HG02759 (cell line): ENCODE measurements at regions not wholly inside any gene's neighbourhood (a gene's known extent, or its start where the extent isn't known, plus 50 kb on each side); places are given as distances from the start of the nearest gene placed in this dataset.

Source experiments
- ATAC-seq: cut with Tn5 transposase; IDR thresholded peaks from one replicate; pipeline ENCODE4 v1.9.1; 2021; ENCODE audit warnings: mild to moderate bottlenecking, moderate library complexity; ENCODE audit not compliant: unreplicated experiment

DNA sequence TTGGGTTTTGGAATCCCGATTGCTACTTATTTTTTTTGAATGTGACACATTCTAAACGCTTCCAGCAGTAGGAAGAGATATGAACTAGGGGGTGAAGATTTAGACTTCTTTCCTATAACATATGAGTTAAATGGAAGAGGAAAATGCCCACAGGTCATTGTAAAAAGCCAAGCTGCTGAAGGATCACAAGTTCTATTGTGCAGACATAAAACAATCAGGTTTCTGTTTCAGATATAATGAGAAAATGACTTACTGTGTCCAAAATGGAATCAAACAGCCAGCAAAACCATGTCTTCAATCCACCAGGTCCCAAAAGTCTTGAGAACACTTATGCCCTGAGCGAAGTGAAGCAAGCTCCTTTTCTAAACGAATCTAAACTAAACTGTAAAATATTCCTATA, 157.0 kb upstream of the SOX9 start:
- ATAC-seq = no peak

DNA sequence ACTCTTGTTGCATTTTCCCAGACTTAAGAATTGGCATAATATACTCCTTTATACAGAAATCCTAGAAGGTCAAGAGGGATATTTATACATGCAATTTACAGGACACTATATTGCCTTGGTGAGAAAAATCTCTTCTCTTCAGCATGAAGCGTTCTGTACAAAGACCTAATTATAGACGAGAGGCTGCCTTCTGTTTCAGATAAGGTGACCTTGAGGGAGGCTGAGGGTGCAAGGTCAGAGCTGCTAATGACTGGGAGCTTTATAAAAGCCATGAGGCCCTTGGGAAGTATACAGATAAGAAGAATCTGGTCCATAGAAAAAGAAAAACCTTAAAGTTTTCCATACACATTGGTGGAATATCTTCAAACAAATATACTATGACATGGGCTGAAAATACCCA, 156.3 kb upstream of the SOX9 start:
- ATAC-seq = no peak

DNA sequence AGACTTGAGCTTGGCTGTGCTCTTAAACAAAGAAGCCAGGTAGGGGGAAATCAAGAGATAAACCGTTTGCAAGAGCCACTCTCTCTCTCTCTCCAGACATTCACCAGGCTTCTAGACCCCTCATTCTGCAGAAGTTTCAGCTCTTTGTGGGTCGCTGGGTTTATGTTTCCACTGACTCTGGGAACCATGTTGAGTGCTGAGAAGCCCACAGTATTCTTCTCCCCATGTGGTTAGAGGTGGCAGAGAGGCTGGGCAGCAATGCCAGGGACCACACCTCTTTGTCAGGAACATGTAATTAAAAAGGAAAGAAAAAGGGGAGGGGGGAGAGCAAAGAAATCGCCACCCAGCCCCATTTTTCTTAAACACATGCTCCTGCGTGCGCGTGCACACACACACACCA, 154.8 kb upstream of the SOX9 start:
- no peak for ATAC-seq

DNA sequence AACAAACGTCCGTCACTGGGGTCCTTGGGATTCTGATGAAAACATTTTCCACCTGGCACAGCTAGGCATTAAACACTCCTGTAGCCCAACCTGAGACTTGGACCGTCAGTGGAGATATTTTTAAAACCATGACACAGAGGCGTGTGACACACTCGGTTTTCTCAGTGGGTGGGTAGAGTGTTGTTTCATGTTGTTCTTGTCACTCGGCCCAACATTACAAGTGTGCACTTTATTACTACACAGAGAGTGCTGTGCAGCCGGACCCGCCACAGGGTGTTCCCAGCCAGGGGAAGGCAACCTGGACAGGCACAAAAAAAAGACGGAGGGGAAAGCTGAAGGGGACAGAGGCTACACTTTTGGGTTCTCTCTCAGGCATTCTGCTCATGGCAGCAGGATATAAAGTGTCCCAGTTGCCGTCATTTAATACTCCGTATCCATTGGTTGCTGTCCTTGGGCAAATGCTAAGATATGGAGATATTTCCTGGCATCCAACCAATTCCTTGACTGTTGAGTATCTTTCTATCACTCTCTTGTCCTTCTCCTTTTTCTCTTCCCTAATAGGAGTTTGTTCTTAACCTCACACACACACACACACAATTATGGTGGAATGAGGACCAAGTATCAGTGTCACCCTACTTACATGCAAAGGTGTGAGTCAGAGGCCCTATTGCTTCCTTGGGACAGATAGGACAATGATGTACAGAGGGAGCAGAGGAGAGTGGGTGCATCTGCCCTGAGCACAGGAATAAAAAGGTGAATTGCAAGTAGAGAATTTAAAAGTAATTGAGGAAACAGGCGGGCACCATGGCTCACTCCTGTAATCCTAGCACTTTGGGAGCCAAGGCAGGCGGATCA, 154.1 kb upstream of the SOX9 start:
- ATAC-seq = no peak

DNA sequence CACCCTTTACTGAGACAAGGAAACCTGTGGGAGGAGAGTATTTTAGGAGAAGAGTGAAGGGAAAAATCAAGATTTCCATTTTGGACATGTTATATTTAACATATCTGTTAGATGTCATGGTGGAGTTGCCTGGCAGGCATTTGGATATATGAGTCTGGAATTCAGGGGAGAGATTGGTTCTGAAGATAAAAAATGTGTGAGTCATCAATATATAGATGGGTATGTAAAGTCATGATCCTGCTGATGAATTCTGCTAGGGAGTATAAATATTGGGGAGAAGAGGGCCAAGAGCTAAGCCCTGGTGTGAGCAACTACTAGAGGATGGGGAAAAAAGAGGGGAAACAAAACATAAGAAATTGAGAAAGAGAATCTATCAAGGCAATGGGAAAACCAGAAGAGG, 151.3 kb upstream of the SOX9 start:
- no peak for ATAC-seq

DNA sequence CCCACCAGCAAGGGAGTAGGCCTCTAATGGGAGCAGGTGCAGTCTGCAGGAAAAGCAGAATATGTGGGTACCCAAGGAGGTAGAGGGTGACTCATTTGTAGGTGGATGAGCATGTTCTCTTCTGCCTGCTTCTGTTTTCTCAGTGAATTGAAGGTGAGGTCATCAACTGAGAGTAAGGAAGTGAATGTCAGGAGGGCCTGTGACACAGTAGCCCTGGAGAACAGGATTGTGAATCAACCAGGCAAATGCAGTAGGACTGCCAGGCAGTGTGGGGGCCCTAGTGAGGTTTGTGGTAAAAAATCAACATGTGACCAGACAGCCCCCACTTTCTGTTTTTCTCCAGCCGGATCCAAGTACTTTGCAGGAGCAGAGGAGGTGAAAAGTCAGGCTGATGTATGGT, 150.5 kb upstream of the SOX9 start:
- no peak for ATAC-seq

DNA sequence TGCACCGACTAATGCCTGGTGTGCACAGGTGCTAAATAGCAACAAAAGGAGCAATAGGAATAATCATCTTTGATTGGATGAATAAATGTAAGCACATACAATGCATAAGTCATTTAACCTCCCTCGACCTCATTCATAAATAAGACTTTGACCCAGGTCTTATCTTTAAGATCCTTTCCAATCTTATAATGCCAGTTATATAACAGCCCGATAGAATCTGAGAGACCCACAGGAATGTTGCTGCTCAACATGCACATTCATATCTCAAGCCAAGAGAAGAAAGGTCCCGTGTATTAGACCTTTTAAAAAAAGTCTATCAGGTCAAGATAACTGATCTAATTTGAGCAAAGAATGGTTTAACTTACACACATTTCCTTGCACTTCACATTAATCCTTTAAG, 146.8 kb upstream of the SOX9 start:
- ATAC-seq = no peak

DNA sequence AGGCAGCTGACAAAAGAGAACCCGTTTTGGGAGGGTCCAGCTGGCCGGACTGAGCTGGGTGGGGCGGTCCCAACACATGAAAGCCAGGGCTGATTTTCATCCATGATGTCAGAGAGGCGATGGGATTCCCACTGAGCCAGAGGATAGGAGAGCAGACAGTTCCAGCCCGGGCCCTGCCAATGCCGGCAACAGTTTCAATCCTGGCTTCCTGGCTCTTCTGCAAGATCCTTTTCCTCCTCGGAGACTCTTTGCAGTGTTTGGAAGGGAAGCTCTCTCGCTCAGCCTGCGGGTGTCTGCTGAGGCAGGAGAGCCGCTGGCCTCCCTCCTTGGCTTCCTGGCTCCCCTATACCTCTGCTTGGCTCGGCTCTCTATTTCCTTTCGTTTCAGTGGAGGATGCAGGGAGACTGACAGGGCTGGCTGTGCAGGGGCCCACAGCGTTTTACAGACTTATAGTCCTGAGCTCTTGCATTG, 145.5 kb upstream of the SOX9 start:
- no peak for ATAC-seq

DNA sequence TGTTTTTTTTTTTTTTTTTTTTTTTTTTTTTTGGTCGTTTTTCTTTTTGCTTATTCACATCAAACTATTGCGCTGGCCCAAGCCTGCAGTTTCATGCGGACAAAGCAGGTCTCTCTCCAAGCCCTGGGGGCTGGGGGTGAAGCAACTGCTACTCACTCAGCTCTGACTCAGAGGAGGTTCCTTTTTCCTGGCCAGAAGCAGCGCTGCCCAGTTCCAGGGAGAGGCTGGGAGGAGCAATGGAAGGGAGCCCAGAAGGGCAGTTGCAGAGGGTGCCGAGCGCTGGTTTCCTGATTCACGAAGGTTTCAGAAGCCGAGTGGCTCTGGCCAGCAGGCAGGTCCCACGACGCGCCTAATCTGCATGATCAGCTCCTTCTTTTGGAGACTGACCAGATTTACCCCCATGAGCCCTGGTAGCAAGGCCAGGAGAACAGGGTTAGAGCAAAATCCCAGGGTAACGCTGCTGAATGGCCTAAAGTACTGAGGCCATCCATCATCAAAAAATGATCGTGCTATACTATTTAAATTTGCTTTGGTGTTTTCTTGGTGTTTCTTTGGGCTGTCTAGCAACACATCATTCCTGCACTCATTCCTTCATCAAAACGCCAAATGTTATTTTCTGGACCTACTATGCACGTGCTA, 144.7 kb upstream of the SOX9 start:
- no peak for ATAC-seq

DNA sequence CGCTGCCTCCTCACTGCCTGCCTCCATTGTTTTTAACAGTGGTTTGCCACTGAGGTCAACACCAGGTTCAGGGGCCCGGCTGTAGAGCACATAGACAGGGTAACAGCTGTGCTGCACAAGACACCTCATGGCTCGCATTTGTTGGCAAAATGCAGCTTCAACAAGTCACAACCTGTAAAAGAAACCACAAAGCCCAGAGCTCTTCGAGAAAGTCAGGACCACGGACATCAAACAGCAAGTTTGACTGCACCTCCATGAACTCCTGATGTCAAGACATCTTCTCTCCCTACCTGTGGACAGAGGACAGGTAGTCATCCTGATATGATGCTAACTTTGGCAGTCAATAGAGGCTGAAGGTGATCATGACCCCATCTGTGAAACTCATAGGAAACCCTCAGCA, 142.4 kb upstream of the SOX9 start:
- ATAC-seq = no peak

DNA sequence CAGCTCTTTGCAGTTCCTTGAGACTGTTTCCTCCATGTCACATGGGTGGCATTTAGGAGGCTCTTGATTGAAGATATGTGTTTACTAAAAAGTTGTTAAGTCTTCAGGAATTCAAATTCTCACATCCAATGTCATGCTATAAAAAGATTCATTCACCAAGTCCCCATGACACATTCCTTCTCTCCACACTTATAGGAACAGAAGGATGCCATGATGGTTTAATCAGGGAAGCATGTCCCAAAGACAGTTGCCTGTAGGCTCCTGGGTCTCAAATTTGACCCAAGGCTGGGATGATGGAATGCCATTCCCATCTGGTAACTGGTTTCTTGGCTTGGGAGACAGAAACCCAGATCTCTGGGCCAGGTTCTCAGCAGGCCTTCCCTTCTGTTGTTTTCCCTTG, 140.6 kb upstream of the SOX9 start:
- no peak for ATAC-seq

DNA sequence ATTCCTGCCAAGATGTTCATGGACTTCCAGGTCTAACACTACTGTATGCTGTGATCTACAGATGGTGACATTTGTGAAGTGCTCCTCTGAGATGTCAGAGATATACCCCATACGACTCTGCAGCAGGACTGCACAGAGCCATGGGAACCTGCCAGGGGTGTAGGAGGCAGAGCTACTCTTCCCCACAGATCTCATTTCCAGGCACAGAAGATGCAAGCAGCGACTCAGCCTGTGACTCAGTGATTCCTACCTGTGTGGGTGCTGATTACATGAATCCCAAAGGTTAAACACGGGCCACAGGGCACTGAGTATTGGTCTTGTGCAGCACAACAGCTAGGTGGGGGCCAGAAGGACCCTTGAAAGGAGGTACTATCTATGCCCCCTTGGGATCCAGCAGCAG, 137.0 kb upstream of the SOX9 start:
- no peak for ATAC-seq

DNA sequence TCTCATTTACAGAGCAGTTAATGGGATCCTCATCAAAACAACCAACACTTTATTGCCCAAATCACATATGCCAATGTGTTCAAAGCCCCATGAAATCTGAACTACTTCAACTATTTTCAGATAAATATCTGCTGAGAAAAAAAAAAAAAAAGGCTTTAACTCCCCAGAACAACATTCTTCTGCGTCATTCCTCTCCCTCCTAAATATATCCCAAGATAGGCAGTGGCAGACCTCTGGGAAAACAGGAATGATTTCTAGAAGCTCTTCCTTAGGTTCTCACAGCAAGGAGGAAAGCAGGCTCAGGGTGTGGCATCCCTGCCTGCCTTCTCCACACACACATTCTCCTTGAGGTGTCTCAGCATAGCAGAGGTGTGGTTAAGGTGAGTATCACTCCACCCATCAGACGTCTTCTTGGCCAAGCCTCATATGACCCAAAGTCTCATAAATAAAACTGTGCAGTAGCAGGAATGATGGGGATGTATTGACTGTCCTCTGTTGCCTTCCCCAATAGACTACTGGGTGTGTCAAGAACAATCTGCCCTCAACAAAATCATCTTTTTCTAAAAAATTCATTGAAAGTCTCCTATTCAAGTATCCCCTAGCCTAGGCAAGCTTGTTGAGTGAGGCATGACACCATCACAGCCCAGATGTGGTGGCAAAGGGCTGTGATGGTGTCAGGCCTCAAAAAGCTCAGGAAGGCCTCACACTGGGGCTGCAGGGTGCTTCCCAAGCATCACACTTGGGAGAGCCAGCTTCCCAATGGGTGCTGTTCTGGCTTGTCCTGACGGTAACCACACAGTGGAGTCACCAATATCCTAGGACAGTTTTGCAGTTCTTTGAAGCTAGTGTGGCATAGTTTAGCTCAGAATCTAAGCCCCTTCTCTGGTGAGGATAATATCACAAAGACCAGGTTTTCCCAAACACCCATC, 135.4 kb upstream of the SOX9 start:
- no peak for ATAC-seq

DNA sequence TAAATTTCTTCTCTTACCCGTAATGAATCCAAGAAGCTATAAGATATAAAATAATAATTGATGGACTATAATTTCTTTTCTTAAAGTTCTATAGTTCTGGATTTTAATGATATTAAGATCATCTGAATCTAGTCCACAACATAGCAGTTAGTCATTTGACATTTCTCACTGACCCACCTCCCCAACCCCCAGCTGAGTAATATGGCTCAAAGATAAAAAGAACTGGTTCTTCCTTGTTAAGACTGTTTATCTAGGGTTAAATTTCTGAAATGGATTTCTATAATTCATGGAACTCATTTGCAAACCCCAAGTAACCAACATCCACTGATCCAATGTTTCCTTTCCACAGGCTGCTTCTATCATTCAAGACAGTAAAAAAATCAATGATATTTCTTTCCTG, 133.9 kb upstream of the SOX9 start:
- no peak for ATAC-seq

DNA sequence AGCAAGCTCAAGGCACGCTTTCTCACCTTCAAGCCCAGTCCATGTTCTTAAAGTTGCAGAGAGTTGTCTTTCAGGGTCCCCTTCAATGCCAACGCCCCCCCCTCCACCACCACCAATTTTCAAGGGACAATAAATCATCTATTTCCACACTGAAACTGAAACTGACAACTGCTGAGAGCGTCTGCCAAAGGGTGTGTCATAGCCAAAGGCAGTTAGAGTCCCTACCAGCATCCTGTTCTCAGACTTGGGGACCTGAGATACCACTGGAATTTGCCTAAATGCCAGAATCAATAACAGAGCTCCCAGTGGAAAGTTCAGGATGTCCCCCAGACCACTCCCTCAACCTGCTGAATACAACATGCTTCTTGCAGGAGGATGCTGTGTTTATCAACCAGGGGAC, 133.2 kb upstream of the SOX9 start:
- ATAC-seq = no peak

DNA sequence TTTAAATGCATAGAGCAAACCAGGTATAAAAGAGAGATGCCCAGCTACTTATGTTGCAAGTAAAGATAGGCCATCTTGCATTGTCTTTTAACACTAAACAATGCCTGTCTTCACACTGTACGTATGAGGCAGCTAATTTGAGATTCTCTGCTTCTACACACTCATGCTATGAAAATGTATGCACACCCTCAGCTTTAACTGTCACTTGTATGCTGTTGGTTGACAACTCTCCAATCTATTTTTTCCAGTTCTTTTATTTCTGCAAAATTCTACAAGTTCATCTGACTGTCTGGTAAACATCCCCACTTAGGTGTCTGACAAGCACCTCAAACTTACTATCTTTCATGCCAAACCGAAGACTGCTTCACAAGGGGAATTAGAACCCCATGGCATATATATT, 131.7 kb upstream of the SOX9 start:
- no peak for ATAC-seq

DNA sequence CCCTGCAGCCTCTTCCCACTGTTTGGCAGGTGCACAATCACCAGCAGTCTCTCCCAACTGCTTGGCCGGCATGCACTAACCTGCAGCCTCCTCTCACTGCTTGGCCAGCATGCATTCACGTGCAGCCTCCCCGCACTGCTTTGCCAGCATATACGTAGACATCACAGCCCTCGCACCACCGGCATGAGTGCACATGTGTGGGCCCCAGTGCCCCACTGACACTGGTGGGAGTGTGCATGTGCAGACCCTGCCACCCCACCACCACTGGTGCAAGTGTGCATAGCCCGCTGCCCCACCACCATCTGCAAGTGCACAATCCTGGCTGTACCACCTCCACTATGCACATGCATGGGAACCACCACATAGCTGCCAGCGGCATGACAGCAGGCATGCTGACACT, 127.5 kb upstream of the SOX9 start:
- ATAC-seq = no peak

DNA sequence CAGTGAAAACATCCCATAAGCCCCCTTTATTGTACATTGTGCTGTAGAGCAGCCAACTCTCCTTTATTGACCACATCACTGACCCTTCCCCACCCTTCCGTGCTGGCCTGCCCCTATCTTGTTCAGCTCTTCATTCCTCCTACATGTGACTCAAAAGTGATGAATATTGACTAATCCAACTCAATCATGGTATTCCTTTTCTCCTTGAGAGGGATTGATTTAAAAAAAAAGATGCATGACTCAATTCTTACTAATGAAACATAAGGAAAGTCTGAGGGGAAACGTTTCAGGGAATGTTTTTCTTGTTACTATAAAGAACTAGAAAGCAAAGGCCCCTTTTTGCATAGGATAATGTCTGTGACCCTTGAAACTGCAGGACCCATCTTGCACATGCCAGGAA, 125.2 kb upstream of the SOX9 start:
- ATAC-seq = no peak

DNA sequence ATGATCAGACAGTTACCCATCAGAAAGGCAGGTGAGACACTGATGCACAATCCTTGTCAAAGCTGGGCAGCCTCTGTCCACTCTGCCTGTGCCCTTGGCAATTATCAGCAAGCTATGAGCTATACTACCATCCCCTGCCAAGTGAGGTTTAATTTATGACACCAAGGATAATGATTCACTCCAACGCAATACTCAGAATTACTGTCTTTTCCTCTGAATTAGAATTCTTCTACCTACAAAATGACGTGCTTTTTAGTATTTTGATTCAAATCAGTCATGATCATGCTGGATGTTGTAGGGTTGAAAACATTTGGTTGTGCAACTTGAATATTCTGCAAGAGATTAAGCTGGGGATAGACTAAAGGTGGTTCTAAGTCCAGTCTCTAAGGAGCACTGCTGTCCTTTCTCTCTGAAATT, 116.8 kb upstream of the SOX9 start:
- ATAC-seq = no peak

DNA sequence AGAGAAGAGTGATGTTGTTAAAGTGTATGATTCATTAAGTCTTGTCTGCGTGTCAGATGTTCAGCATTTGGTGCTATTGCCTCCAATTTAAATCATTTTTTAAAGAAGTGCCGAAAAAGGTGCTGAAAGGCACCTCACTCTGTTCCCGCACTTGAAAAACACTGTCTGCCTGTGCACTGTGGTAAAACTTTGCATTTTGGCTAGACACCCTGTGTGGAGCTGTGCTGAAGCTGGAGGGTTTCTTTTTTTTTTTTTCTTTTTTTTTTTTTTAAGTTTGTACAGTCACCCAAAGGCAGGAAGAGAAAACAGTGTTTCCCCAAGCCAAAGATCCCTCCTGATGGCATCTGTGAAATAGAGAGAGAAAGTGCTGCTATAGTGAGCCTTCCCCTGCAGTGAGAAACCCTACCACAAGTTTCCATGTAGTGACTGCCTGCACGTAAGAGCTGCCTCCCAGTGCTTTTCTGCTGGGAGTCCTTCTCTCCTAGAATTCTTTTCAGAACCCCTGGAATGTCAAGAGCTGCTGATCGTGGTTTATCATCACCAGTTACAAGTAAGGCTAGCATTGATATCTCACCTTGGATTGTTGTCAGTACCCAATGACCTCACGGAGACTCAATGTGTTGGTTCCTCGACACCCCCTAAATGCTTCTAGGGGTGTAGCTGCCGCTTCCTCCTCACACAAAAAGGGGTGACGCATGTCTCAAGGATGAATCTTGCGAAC, 116.0 kb upstream of the SOX9 start:
- peak; percentile 54 for ATAC-seq
